RWPE2 (cell line): ENCODE measurements at regions not wholly inside any gene's neighbourhood (a gene's known extent, or its start where the extent isn't known, plus 50 kb on each side); places are given as distances from the start of the nearest gene placed in this dataset.

ENCODE experiments used
- ATAC-seq: fragments of 200-7000 bp; cut with Tn5 transposase; 3 replicates; pipeline ENCODE4 v1.9.1; 2021; ENCODE audit warnings: low read depth
- DNase-seq: peaks from one replicate; pipeline ENCODE4 v3.0.0-alpha.2; 2020; ENCODE audit warnings: low spot score
- H3K27ac ChIP-seq: fragments of 450-650 bp; 2 replicates; pipeline ENCODE4 v1.5.1; 2017; ENCODE audit warnings: mild to moderate bottlenecking; ENCODE audit not compliant: poor library complexity, severe bottlenecking
- H3K27me3 ChIP-seq: fragments of 250-450 bp; sonication (Bioruptor Pico); 2 replicates; pipeline ENCODE4 v1.5.1; 2021; ENCODE audit warnings: mild to moderate bottlenecking, moderate library complexity; ENCODE audit not compliant: insufficient read depth, poor library complexity, severe bottlenecking
- H3K36me3 ChIP-seq: fragments of 250-450 bp; sonication (Bioruptor Pico); 2 replicates; pipeline ENCODE4 v1.5.1; 2020; ENCODE audit warnings: low read depth, mild to moderate bottlenecking, moderate library complexity
- H3K4me1 ChIP-seq: fragments of 250-450 bp; sonication (Bioruptor Pico); 2 replicates; pipeline ENCODE4 v1.5.1; 2021; ENCODE audit warnings: mild to moderate bottlenecking, moderate library complexity; ENCODE audit not compliant: insufficient read depth, poor library complexity, severe bottlenecking
- H3K4me3 ChIP-seq: fragments of 250-450 bp; sonication (Bioruptor Pico); 2 replicates; pipeline ENCODE4 v1.5.1; 2021; ENCODE audit warnings: mild to moderate bottlenecking, moderate library complexity; ENCODE audit not compliant: severe bottlenecking
- H3K9me3 ChIP-seq: fragments of 250-450 bp; sonication (Bioruptor Pico); 2 replicates; pipeline ENCODE4 v1.5.1; 2021; ENCODE audit warnings: mild to moderate bottlenecking, moderate library complexity; ENCODE audit not compliant: severe bottlenecking
- CTCF ChIP-seq: fragments of 450-650 bp; IDR thresholded peaks from one replicate; pipeline ENCODE4 v1.5.1; 2017; ENCODE audit warnings: mild to moderate bottlenecking, moderate library complexity; ENCODE audit not compliant: poor library complexity, severe bottlenecking

GRCh38 chr7:131016230-131016629, 282.2 kb upstream of the KLF14 start:
- Histone ChIP-seq H3K9me3 (no peaks in the 10 kb centered on the region), H3K36me3 (no peaks in the 10 kb centered on the region), H3K4me3 (no peak overlapping the region), H3K4me1 (peaks cover 38% of the 10 kb centered on the region), H3K27me3 (no peaks in the 10 kb centered on the region), H3K27ac (no peak overlapping the region)
- ATAC-seq: peak; percentile 8; the same call in 1 of the 3 replicates
- DNase-seq: no peak
- no peak for TF ChIP-seq CTCF

GRCh38 chr7:131019351-131019750, 285.3 kb upstream of the KLF14 start:
- no peak for ATAC-seq
- Histone ChIP-seq H3K4me3 (no peak overlapping the region), H3K27ac (no peak overlapping the region), H3K36me3 (no peaks in the 10 kb centered on the region), H3K9me3 (no peaks in the 10 kb centered on the region), H3K4me1 (peaks cover 10% of the 10 kb centered on the region), H3K27me3 (no peaks in the 10 kb centered on the region)
- TF ChIP-seq CTCF: no peak
- no peak for DNase-seq

GRCh38 chr7:131020759-131021261, 286.8 kb upstream of the KLF14 start:
- Histone ChIP-seq H3K4me1 (peaks cover 3% of the 10 kb centered on the region), H3K27ac (no peak overlapping the region), H3K27me3 (no peaks in the 10 kb centered on the region), H3K4me3 (no peak overlapping the region), H3K9me3 (no peaks in the 10 kb centered on the region), H3K36me3 (no peaks in the 10 kb centered on the region)
- no peak for TF ChIP-seq CTCF
- no peak for ATAC-seq
- DNase-seq: no peak

- no peak for DNase-seq
- no peaks in the 10 kb centered on the region for H3K36me3 ChIP-seq
- ATAC-seq: no peak
- H3K9me3 ChIP-seq: no peaks in the 10 kb centered on the region
- peaks cover 4% of the 10 kb centered on the region for H3K4me1 ChIP-seq
- H3K27me3 ChIP-seq: no peaks in the 10 kb centered on the region
- no peak overlapping the region for H3K27ac ChIP-seq
- TF ChIP-seq CTCF: no peak
- no peak overlapping the region for H3K4me3 ChIP-seq
Measured at GRCh38 chr7:131021460-131021859, 287.5 kb upstream of the KLF14 start.

- Histone ChIP-seq H3K9me3 (no peaks in the 10 kb centered on the region), H3K27me3 (no peaks in the 10 kb centered on the region), H3K4me1 (peaks cover 9% of the 10 kb centered on the region), H3K27ac (no peak overlapping the region), H3K36me3 (no peaks in the 10 kb centered on the region), H3K4me3 (no peak overlapping the region)
- ATAC-seq (no peak), DNase-seq (no peak)
- no peak for TF ChIP-seq CTCF
Measured at GRCh38 chr7:131021902-131022301, 287.9 kb upstream of the KLF14 start.
